PC-9 (cell line): ENCODE measurements at regions not wholly inside any gene's neighbourhood (a gene's known extent, or its start where the extent isn't known, plus 50 kb on each side); places are given as distances from the start of the nearest gene placed in this dataset.

Source experiments
- BruUV-seq: library from RNA; stranded (reverse); fragments of 400-500 nt; replicated peaks from 2 replicates; lab custom pipeline; 2021; lab: Mats Ljungman, UMichigan
- CTCF ChIA-PET: fragments of 300-600 bp; sonication (Branson Sonifier 250); formaldehyde crosslinking; loops from one replicate; lab custom pipeline; 2022; ENCODE audit warnings: antibody characterized with exemption; lab: Charles Lee
- POLR2A ChIA-PET: fragments of 300-600 bp; sonication (Branson Sonifier 250); formaldehyde crosslinking; loops from one replicate; lab custom pipeline; 2022; ENCODE audit warnings: antibody characterized with exemption; ENCODE audit not compliant: unreplicated experiment; lab: Charles Lee
- DNase-seq, 2 experiments: peaks; one replicate each; pipeline versions ENCODE4 v3.0.0 to v3.0.0-alpha.2; 2015 to 2022; ENCODE audit warnings: mixed read lengths in 1 of 2
- H2AFZ ChIP-seq: fragments of 200-600 bp; sonication (generic); 2 replicates; pipeline ENCODE4 v1.8.1; 2017; ENCODE audit warnings: antibody characterized with exemption
- H3F3A ChIP-seq: fragments of 200-600 bp; sonication (generic); 2 replicates; pipeline ENCODE4 v1.8.1; 2017; ENCODE audit warnings: antibody characterized with exemption, mild to moderate bottlenecking, low read depth; ENCODE audit not compliant: insufficient read depth
- H3K27ac ChIP-seq: fragments of 200-600 bp; sonication (generic); 2 replicates; pipeline ENCODE4 v1.6.1; 2016; ENCODE audit warnings: mixed run types
- H3K27me3 ChIP-seq: fragments of 200-600 bp; sonication (generic); 2 replicates; pipeline ENCODE4 v1.6.1; 2016; ENCODE audit warnings: low read depth, mixed run types; ENCODE audit not compliant: insufficient read depth
- H3K36me3 ChIP-seq: fragments of 200-600 bp; sonication (generic); 2 replicates; pipeline ENCODE4 v1.6.1; 2016; ENCODE audit warnings: low read depth, mixed run types
- H3K4me1 ChIP-seq: fragments of 200-600 bp; sonication (generic); replicated peaks from 2 replicates; pipeline ENCODE4 v1.6.1; 2016; ENCODE audit warnings: mixed run types; ENCODE audit not compliant: insufficient read depth
- H3K4me2 ChIP-seq: fragments of 200-600 bp; sonication (generic); 2 replicates; pipeline ENCODE4 v1.6.1; 2017; ENCODE audit warnings: mixed run types
- H3K4me3 ChIP-seq: fragments of 200-600 bp; sonication (generic); 2 replicates; pipeline ENCODE4 v1.6.1; 2016; ENCODE audit warnings: mixed run types
- H3K79me2 ChIP-seq: fragments of 200-600 bp; sonication (generic); 2 replicates; pipeline ENCODE4 v1.6.1; 2017; ENCODE audit warnings: low read depth, mixed run types
- H3K9me2 ChIP-seq: fragments of 200-600 bp; sonication (generic); 2 replicates; pipeline ENCODE4 v1.8.1; 2017; ENCODE audit warnings: mild to moderate bottlenecking; ENCODE audit not compliant: insufficient read depth
- H3K9me3 ChIP-seq: fragments of 200-600 bp; sonication (generic); 2 replicates; pipeline ENCODE4 v1.8.1; 2016; ENCODE audit warnings: low read depth; ENCODE audit not compliant: insufficient read depth
- H4K20me1 ChIP-seq: fragments of 200-600 bp; sonication (generic); 2 replicates; pipeline ENCODE4 v1.8.1; 2017; ENCODE audit not compliant: insufficient read depth
- CTCF ChIP-seq: fragments of 200-600 bp; sonication (generic); conservative IDR thresholded peaks from 2 replicates; pipeline ENCODE4 v1.6.1; 2017; ENCODE audit warnings: mixed run types, antibody characterized with exemption, mild to moderate bottlenecking, moderate library complexity
- EZH2 ChIP-seq: fragments of 200-600 bp; sonication (generic); IDR thresholded peaks from 2 replicates; pipeline ENCODE4 v1.8.0; 2017; ENCODE audit warnings: antibody characterized with exemption, low read depth
- intact Hi-C: fragments of 100-400 bp; cut with micrococcal nuclease; formaldehyde crosslinking; loops from one replicate; pipeline ENCODE4 v1.10.0; 2022; ENCODE audit not compliant: unreplicated experiment

DNA sequence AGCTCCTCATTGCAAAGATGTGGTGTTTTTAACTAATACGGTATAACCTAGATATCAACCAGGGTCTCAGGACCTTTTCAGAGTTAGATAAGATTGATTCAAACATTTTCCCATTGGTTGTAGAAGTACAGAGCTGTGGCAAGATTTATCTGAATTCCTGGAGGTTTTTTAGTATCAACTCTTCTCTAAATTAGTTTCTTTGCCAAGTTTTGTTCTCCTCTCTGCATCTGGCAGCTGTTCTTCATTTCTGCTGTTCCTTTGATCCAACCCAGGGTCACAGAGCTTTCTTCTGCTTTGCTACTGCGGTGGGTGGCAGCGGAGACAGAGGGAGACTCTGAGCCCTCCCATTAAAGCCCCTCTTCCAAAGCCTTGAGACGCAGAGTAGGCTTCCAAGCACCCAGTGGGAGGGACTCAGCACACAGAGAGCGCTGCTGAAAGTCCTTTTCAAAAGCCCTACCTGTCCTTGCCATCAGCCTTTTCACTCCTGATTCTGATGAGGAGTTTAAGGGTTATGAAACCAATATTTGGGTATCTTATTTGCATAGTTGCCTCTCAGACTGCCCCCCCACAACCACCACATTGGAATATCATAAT is 146.3 kb upstream of the EEPD1 start:
- intact Hi-C loops: no loop called here
- TF ChIP-seq EZH2: no peak
- no peak for TF ChIP-seq CTCF
- POLR2A ChIA-PET: interaction anchor here (0.7 kb wide), 1 partner anchor 277 kb away, joined by 5 read pairs; no protein-coding TSS in a partner anchor
- H3K36me3 ChIP-seq: no peaks in the 10 kb centered on the region
- 0 out of 2 replicates have a peak, but pooled peaks cover 3% of the 10 kb centered on the region for H3K9me3 ChIP-seq
- no peak overlapping the region for H3K27ac ChIP-seq
- peaks cover 8% of the 10 kb centered on the region for H3K4me1 ChIP-seq
- no TSS peak for BruUV-seq
- no peak for DNase-seq
- CTCF ChIA-PET: no interaction called here
- H3K27me3 ChIP-seq: no peaks in the 10 kb centered on the region
- no peak overlapping the region for H3K4me2 ChIP-seq
- no peak overlapping the region for H3K4me3 ChIP-seq
- no peaks in the 10 kb centered on the region for H4K20me1 ChIP-seq
- no peaks in the 10 kb centered on the region for H3K9me2 ChIP-seq
- no peaks in the 10 kb centered on the region for H3K79me2 ChIP-seq
- no peak overlapping the region for H2AFZ ChIP-seq
- peaks cover 4% of the 10 kb centered on the region; the same call in 1 of the 2 replicates for H3F3A ChIP-seq

DNA sequence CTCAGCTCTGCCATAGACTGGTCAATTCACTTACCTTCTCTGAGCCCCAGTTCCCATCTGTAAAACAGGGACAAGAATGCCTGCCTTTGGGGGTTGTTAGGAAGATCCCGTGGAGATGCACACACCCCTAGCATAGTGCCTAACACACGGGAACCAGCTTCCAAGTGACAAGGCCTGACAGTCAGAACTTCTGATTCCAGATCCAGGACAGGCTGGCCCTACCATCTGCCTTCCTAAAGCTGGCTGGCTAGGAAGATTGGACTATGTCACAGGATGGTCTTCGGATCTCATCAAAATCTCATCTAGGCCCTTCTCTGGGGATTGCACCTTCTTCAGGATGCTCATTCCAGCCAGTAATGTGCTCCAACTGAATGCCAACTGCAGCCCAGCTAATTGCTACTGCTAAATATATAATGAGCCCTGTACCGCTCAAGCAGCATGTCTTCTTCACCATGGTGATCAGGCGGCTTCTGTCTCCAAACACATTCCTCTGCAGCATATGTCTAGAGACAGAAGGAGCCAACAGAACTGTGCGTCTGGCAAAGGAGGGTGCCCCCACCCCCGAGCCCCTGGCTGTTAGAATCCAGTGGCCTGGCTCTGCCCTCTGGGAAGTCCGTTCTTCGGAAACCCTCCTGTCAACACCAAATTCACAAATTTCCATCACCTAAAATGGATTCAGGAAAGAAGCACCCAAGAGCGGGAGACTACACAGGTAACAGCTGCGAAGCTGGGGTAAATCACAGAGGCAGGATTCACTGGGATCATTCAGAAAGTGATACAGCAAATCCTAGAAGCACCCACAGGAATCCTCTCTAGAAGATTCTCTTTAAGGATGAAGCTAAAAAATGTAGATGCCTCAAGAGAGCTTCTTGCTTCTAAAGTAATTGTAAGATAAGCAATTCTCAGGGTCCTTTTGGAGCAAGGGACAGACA is 142.1 kb upstream of the EEPD1 start:
- Histone ChIP-seq H3K9me3 (no peaks in the 10 kb centered on the region), H3K79me2 (no peaks in the 10 kb centered on the region), H2AFZ (no peak overlapping the region), H3K36me3 (no peaks in the 10 kb centered on the region), H4K20me1 (no peaks in the 10 kb centered on the region), H3K27ac (no peak overlapping the region), H3K4me3 (no peak overlapping the region), H3K4me1 (peaks cover 2% of the 10 kb centered on the region), H3F3A (no peaks in the 10 kb centered on the region), H3K27me3 (no peaks in the 10 kb centered on the region), H3K9me2 (no peaks in the 10 kb centered on the region), H3K4me2 (no peak overlapping the region)
- POLR2A ChIA-PET: no interaction called here
- DNase-seq: no peak
- intact Hi-C loops: no loop called here
- CTCF ChIA-PET: no interaction called here
- BruUV-seq: no TSS peak
- TF ChIP-seq CTCF: no peak
- no peak for TF ChIP-seq EZH2

DNA sequence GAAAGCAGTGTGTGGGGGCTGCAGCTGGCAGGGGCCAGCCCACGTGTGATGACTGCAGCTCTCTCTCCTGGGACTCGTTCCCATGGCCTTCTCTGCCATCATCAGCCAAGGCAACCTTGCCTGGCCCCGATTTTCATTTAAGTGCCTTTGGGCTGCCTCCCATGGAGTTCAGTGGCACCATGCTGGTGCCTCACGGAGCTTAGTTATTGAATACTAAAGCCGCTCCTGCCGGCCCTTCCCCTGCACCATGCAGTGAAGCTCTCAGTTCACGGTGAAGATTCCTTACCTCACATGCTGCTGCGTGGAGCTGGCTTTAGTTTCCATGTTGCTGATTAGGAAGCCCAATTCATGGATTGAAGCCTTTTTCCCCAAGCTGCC is 141.5 kb upstream of the EEPD1 start:
- Histone ChIP-seq H3K79me2 (no peaks in the 10 kb centered on the region), H3K4me3 (no peak overlapping the region), H3K27ac (no peak overlapping the region), H3F3A (no peaks in the 10 kb centered on the region), H3K4me1 (peaks cover 4% of the 10 kb centered on the region), H3K9me3 (no peaks in the 10 kb centered on the region), H3K27me3 (no peaks in the 10 kb centered on the region), H2AFZ (no peak overlapping the region), H3K36me3 (no peaks in the 10 kb centered on the region), H4K20me1 (no peaks in the 10 kb centered on the region), H3K4me2 (no peak overlapping the region), H3K9me2 (no peaks in the 10 kb centered on the region)
- no peak for TF ChIP-seq CTCF
- no peak for TF ChIP-seq EZH2
- intact Hi-C loops: no loop called here
- ChIA-PET POLR2A (interaction anchor here (0.7 kb wide), 1 partner anchor 16 kb away, joined by 5 read pairs; no protein-coding TSS in a partner anchor), CTCF (no interaction called here)
- no TSS peak for BruUV-seq
- no peak for DNase-seq
